ENCODE measurements at regions not wholly inside any gene's neighbourhood (a gene's known extent, or its start where the extent isn't known, plus 50 kb on each side); places are given as distances from the start of the nearest gene placed in this dataset.

- DNase-seq (ENCODE audit: insufficient read length, low spot score) (no peak), FAIRE-seq (no peak)
- TF ChIP-seq CTCF (IDR thresholded peaks at IDR 0.05; ENCODE audit: insufficient read depth, missing control alignments), result no peak
Observed at GRCh38 chr1:232484856-232485255, 145.1 kb downstream of the SIPA1L2 start.

- no peak for TF ChIP-seq CTCF (IDR thresholded peaks at IDR 0.05; ENCODE audit: insufficient read depth, missing control alignments)
- DNase-seq (ENCODE audit: insufficient read length, low spot score), result no peak
- FAIRE-seq, result peak; percentile 38
Observed at GRCh38 chr1:232483826-232484225, 146.1 kb downstream of the SIPA1L2 start.

- FAIRE-seq (no peak), DNase-seq (ENCODE audit: insufficient read length, low spot score) (no peak)
- no peak for TF ChIP-seq CTCF (IDR thresholded peaks at IDR 0.05; ENCODE audit: insufficient read depth, missing control alignments)
Observed at GRCh38 chr1:232481091-232481490, 148.8 kb downstream of the SIPA1L2 start.

GRCh38 chr1:232477728-232478127, 152.2 kb downstream of the SIPA1L2 start:
- DNase-seq (ENCODE audit: insufficient read length, low spot score) (no peak), FAIRE-seq (no peak)
- TF ChIP-seq CTCF (IDR thresholded peaks at IDR 0.05; ENCODE audit: insufficient read depth, missing control alignments), result no peak

- no peak for DNase-seq (ENCODE audit: insufficient read length, low spot score)
- no peak for FAIRE-seq
Observed at GRCh38 chr1:232476538-232476950, 153.4 kb downstream of the SIPA1L2 start.

GRCh38 chr1:232474826-232475225, 155.1 kb downstream of the SIPA1L2 start:
- FAIRE-seq, result no peak
- TF ChIP-seq CTCF (IDR thresholded peaks at IDR 0.05; ENCODE audit: insufficient read depth, missing control alignments), result no peak

More at GRCh38 chr1:232476538-232476950, 153.4 kb downstream of the SIPA1L2 start:
- TF ChIP-seq CTCF (IDR thresholded peaks at IDR 0.05; ENCODE audit: insufficient read depth, missing control alignments), result no peak

GRCh38 chr1:232473900-232474299, 156.0 kb downstream of the SIPA1L2 start:
- TF ChIP-seq CTCF (IDR thresholded peaks at IDR 0.05; ENCODE audit: insufficient read depth, missing control alignments), result no peak
- DNase-seq (ENCODE audit: insufficient read length, low spot score) (no peak), FAIRE-seq (no peak)

More at GRCh38 chr1:232474826-232475225, 155.1 kb downstream of the SIPA1L2 start:
- no peak for DNase-seq (ENCODE audit: insufficient read length, low spot score)

Measured in D721Med (cell line).